Activated CD8-positive, alpha-beta T cell treated with anti-CD3 and anti-CD28 coated beads for 36 hours (primary cell): ENCODE measurements at regions not wholly inside any gene's neighbourhood (a gene's known extent, or its start where the extent isn't known, plus 50 kb on each side); places are given as distances from the start of the nearest gene placed in this dataset.

ENCODE experiments used
- ATAC-seq: fragments of 200-7000 bp; cut with Tn5 transposase; one replicate; pipeline ENCODE4 v1.10.0; 2021; ENCODE audit warnings: mild to moderate bottlenecking, moderate library complexity
- CTCF ChIA-PET: fragments of 350-600 bp; sonication (Branson Sonifier 250); formaldehyde crosslinking; loops from one replicate; lab custom pipeline; 2021; ENCODE audit warnings: antibody characterized with exemption; lab: Charles Lee
- POLR2A ChIA-PET: fragments of 350-600 bp; sonication (Branson Sonifier 250); formaldehyde crosslinking; loops from one replicate; lab custom pipeline; 2021; ENCODE audit warnings: antibody characterized with exemption; lab: Charles Lee
- DNase-seq: peaks from one replicate; pipeline ENCODE4 v3.0.0-alpha.2; 2020
- H3K27ac Mint-ChIP-seq: one replicate; pipeline ENCODE4 v1.8.0; 2021; ENCODE audit warnings: mild to moderate bottlenecking, mixed read lengths
- H3K27me3 Mint-ChIP-seq: one replicate; pipeline ENCODE4 v1.8.0; 2021; ENCODE audit warnings: mixed read lengths
- H3K36me3 Mint-ChIP-seq: one replicate; pipeline ENCODE4 v1.8.0; 2021; ENCODE audit warnings: low read depth, mixed read lengths
- H3K4me1 Mint-ChIP-seq: one replicate; pipeline ENCODE4 v1.8.0; 2021; ENCODE audit warnings: low read depth, mixed read lengths
- H3K4me3 Mint-ChIP-seq: one replicate; pipeline ENCODE4 v1.8.0; 2021; ENCODE audit warnings: mild to moderate bottlenecking, moderate library complexity, mixed read lengths
- H3K9me3 Mint-ChIP-seq: one replicate; pipeline ENCODE4 v1.8.0; 2021; ENCODE audit warnings: mixed read lengths
- intact Hi-C: fragments of 100-400 bp; cut with micrococcal nuclease; formaldehyde crosslinking; loops from one replicate; pipeline ENCODE4 v1.10.0; 2022
- TF ChIP-seq, protein P1 (sequence below): fragments of 200-600 bp; IDR thresholded peaks from one replicate; pipeline ENCODE4 v1.8.0; 2022; ENCODE audit warnings: antibody characterized with exemption, mild to moderate bottlenecking

DNA sequence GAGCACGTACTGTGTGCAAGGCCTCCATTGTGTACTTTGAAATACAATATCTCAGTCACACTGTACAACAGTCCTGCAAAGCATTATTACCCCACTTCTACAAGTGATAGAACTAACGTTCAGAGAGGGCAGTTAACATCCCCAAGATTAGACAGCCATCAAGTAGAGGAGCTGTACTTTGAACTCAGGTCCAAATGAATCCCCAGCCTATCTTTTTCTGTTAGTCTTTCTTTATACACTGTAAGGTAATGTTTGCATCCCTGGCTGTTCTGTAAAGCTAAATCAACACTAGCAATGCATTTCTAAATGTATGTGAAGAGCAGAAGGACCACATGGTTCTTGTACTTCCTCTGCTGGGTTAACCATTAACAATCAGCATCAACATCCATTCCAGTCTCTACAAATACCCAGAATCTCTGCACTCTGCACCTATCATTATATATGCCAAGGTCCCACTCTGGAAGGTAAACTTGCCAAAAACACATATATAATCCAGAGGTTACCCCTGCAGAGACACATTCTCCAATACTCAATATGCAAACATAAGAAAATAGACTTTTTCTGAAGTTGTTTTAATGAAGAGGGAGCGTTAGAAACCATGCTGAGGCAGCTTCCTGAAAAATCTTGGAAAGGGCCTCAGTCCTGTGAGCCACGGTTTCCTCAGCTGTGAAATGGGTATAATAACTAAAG lies 182.3 kb downstream of the MZT1 start:
- TF ChIP-seq, protein P1, sequence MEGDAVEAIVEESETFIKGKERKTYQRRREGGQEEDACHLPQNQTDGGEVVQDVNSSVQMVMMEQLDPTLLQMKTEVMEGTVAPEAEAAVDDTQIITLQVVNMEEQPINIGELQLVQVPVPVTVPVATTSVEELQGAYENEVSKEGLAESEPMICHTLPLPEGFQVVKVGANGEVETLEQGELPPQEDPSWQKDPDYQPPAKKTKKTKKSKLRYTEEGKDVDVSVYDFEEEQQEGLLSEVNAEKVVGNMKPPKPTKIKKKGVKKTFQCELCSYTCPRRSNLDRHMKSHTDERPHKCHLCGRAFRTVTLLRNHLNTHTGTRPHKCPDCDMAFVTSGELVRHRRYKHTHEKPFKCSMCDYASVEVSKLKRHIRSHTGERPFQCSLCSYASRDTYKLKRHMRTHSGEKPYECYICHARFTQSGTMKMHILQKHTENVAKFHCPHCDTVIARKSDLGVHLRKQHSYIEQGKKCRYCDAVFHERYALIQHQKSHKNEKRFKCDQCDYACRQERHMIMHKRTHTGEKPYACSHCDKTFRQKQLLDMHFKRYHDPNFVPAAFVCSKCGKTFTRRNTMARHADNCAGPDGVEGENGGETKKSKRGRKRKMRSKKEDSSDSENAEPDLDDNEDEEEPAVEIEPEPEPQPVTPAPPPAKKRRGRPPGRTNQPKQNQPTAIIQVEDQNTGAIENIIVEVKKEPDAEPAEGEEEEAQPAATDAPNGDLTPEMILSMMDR, result no peak
- no peaks in the 10 kb centered on the region for H3K36me3 Mint-ChIP-seq
- ChIA-PET CTCF (interaction anchor here (0.5 to 0.8 kb wide), 2 partner anchors 13 to 1969 kb away, joined by 3 read pairs; no protein-coding TSS in a partner anchor), POLR2A (interaction anchor here (0.7 kb wide), 1 partner anchor 23 kb away, joined by 3 read pairs; no protein-coding TSS in a partner anchor)
- DNase-seq, result no peak
- H3K4me3 Mint-ChIP-seq, result no peak overlapping the region
- no peaks in the 10 kb centered on the region for H3K9me3 Mint-ChIP-seq
- ATAC-seq, result no peak
- no peaks in the 10 kb centered on the region for H3K27me3 Mint-ChIP-seq
- no peak overlapping the region for H3K27ac Mint-ChIP-seq
- H3K4me1 Mint-ChIP-seq, result no peaks in the 10 kb centered on the region
- intact Hi-C loops, result no loop called here

DNA sequence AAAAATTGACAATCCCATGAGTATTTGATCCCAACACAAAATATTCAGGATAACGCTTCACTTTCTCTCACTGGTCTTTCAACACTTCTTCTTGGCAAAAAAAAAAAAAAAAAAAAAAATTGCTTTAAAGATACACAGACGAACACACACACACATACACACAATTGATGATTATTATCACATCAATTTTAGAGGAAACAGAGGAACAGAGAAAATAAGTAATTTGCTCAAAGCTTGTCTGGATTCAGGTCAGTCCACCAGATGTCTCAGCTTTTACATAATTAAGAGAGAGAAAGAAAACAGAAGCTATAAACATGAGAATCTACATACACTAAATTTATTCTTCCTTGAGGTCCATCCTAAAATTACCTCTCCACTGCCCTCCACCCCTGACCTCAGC lies 183.4 kb downstream of the MZT1 start:
- no peaks in the 10 kb centered on the region for H3K27me3 Mint-ChIP-seq
- POLR2A ChIA-PET, result no interaction called here
- no peaks in the 10 kb centered on the region for H3K9me3 Mint-ChIP-seq
- ATAC-seq, result no peak
- no peaks in the 10 kb centered on the region for H3K4me1 Mint-ChIP-seq
- DNase-seq, result no peak
- CTCF ChIA-PET, result no interaction called here
- intact Hi-C loops, result no loop called here
- H3K36me3 Mint-ChIP-seq, result no peaks in the 10 kb centered on the region
- H3K4me3 Mint-ChIP-seq, result no peak overlapping the region
- TF ChIP-seq, protein P1, result no peak
- no peak overlapping the region for H3K27ac Mint-ChIP-seq

DNA sequence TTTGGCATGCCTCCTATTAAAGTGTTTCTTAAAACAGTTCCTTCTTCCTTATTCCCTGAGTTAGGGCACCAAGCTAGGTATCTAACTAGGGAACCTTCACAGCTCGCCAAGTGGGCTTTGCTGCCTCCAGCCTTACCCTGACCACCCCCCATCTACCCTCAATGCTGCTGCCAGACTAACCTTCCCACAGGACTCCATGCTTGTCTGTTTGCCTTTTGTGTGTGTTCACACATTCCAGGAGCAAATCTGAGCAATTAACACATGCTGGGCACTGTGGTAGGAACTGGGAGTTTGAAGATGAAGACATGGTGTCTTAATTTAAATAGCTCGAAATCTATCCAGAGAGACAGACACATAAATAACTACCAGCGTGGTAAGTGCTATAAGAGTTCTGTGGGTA lies 185.2 kb downstream of the MZT1 start:
- H3K9me3 Mint-ChIP-seq, result no peaks in the 10 kb centered on the region
- intact Hi-C loops, result no loop called here
- DNase-seq (no peak), ATAC-seq (no peak)
- TF ChIP-seq, protein P1, result no peak
- CTCF ChIA-PET, result no interaction called here
- H3K27me3 Mint-ChIP-seq, result no peaks in the 10 kb centered on the region
- H3K36me3 Mint-ChIP-seq, result no peaks in the 10 kb centered on the region
- POLR2A ChIA-PET, result no interaction called here
- no peak overlapping the region for H3K27ac Mint-ChIP-seq
- H3K4me3 Mint-ChIP-seq, result no peak overlapping the region
- no peaks in the 10 kb centered on the region for H3K4me1 Mint-ChIP-seq

DNA sequence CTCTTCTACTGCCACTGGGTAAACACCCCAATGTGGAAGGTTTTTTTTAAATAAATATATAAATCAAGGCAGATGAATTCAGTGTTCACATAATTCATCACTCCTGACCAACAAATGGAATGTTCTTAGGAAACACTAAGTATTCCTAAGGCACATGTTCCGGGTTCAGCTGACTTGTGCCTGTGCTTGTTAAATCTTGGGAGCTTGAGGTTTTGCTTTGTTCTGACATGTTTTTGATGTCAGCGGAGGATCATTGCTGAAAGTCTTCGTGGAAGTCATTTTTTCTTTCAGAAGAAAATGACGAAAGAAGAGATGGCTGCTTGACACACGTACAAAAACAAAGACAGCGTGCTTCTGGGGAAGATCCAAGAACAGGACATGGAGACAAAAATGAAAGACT lies 185.8 kb downstream of the MZT1 start:
- Mint-ChIP-seq H3K27ac (no peak overlapping the region), H3K36me3 (no peaks in the 10 kb centered on the region), H3K4me3 (no peak overlapping the region), H3K4me1 (no peaks in the 10 kb centered on the region), H3K27me3 (no peaks in the 10 kb centered on the region), H3K9me3 (no peaks in the 10 kb centered on the region)
- POLR2A ChIA-PET, result no interaction called here
- TF ChIP-seq, protein P1, result no peak
- intact Hi-C loops, result no loop called here
- CTCF ChIA-PET, result no interaction called here
- no peak for ATAC-seq
- no peak for DNase-seq

DNA sequence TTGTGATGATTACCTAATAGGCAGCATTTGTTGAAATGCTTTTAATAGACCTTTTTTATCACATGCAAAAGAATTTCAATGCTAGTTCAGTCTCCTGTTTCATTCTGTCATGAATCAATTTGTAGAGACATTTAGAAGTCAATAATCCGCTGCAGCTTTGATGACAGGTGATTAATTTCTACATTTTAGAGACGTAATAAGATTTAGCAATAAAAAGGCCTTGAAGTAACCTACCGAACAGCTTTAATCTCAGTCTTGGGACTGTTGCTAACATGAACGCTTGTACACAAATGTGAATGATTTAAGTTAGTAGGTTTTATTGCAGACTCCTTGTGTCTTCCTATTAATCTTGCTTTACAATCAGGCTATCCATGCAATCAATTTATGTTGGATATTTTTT lies 186.5 kb downstream of the MZT1 start:
- Mint-ChIP-seq H3K4me3 (no peak overlapping the region), H3K27ac (no peak overlapping the region), H3K4me1 (no peaks in the 10 kb centered on the region), H3K36me3 (no peaks in the 10 kb centered on the region), H3K9me3 (no peaks in the 10 kb centered on the region), H3K27me3 (no peaks in the 10 kb centered on the region)
- POLR2A ChIA-PET, result no interaction called here
- DNase-seq (no peak), ATAC-seq (no peak)
- TF ChIP-seq, protein P1, result no peak
- intact Hi-C loops, result no loop called here
- CTCF ChIA-PET, result no interaction called here
